IMR-90 (cell line): ENCODE measurements at regions not wholly inside any gene's neighbourhood (a gene's known extent, or its start where the extent isn't known, plus 50 kb on each side); places are given as distances from the start of the nearest gene placed in this dataset.

Experiments used
- CTCF ChIP-seq: conservative IDR thresholded peaks from 2 replicates; pipeline ENCODE4 v1.5.1; 2012; ENCODE audit warnings: mild to moderate bottlenecking, low read depth, low read length, improper control_type of control experiment
- FOS ChIP-seq: fragments of 150-350 bp; IDR thresholded peaks from 2 replicates; pipeline ENCODE4 v1.6.1; 2016; ENCODE audit warnings: low read depth, low read length
- POLR2A ChIP-seq: IDR thresholded peaks from 2 replicates; pipeline ENCODE4 v1.6.1; 2012; ENCODE audit warnings: mild to moderate bottlenecking, low read depth, low read length
- RAD21 ChIP-seq: IDR thresholded peaks from 2 replicates; pipeline ENCODE4 v1.6.1; 2012; ENCODE audit warnings: low read length, improper control_type of control experiment
- RCOR1 ChIP-seq: IDR thresholded peaks from 2 replicates; pipeline ENCODE4 v1.6.1; 2012; ENCODE audit warnings: mild to moderate bottlenecking, low read length, improper control_type of control experiment; ENCODE audit not compliant: insufficient replicate concordance

DNA sequence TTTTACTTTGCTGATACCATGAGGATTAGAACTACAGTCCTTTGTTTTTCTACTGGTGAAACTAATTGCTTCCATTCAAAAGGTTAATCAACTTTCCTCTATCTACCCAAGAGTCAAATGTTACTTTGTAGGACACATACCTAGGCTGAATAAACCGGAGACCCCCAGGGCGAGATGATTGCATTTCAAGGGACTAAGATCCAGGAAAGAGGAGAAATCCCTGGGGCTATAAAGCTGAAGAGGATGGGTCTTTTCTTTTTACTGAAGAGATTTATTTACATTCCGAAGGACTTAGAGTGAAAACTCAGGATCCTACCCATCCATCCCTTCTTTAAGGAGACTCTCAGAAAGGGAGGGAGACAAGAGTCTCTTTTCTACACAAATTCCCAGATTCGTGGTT, 331.9 kb downstream of the CDH19 start:
- TF ChIP-seq POLR2A, result no peak
- no peak for TF ChIP-seq CTCF
- no peak for TF ChIP-seq RAD21
- TF ChIP-seq RCOR1, result no peak
- TF ChIP-seq FOS, result no peak
